ENCODE measurements at regions not wholly inside any gene's neighbourhood (a gene's known extent, or its start where the extent isn't known, plus 50 kb on each side); places are given as distances from the start of the nearest gene placed in this dataset.

DNA sequence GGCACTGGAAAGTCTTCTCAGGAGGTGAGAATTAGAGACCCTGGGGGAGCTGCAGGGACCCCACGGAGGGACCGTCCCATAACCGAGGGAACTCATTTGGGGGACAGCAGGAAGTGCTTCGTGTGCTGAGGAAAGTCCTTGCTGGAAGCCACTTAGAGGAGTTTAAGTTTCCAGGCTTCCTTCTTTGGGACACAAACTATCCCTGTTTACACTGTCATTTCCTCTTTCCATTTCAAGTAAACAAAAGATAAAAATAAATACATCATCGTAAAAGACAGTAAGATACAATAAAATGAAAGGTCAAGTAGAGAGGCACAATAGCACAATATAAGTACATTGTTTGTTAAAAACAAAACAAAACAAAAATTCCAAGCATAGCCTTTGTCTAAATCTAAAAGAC is 101.2 kb downstream of the TTLL2 start:
- DNase-seq (no peak), ATAC-seq (no peak)
- Histone ChIP-seq H3K27ac (no peak overlapping the region), H3K27me3 (no peaks in the 10 kb centered on the region), H3K4me3 (no peak overlapping the region), H3K36me3 (no peaks in the 10 kb centered on the region), H3K9me3 (no peaks in the 10 kb centered on the region), H3K4me1 (no peaks in the 10 kb centered on the region)
- TF ChIP-seq, protein P1, sequence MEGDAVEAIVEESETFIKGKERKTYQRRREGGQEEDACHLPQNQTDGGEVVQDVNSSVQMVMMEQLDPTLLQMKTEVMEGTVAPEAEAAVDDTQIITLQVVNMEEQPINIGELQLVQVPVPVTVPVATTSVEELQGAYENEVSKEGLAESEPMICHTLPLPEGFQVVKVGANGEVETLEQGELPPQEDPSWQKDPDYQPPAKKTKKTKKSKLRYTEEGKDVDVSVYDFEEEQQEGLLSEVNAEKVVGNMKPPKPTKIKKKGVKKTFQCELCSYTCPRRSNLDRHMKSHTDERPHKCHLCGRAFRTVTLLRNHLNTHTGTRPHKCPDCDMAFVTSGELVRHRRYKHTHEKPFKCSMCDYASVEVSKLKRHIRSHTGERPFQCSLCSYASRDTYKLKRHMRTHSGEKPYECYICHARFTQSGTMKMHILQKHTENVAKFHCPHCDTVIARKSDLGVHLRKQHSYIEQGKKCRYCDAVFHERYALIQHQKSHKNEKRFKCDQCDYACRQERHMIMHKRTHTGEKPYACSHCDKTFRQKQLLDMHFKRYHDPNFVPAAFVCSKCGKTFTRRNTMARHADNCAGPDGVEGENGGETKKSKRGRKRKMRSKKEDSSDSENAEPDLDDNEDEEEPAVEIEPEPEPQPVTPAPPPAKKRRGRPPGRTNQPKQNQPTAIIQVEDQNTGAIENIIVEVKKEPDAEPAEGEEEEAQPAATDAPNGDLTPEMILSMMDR (IDR thresholded peaks at IDR 0.05), result no peak
- intact Hi-C loops (cut with DNase I), result no loop called here

DNA sequence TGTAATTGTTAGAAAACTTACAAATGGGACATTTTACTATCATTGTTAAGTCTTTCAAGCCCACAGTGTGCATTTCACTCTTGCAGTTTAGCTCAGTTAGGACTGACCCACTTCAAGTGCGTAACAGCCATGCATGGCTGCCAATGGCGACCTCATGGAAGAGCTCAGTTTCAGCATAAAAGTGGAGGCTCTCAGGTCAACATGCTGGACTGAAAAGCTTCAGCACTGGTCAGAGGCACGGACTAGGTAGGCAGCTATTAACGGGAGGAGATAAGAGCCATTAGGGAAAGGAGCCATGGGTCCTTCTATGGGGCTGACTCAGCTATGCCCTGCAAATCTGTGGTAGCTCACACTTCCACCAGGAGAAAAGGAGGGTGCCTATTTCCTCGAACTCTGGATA is 101.8 kb downstream of the TTLL2 start:
- H3K27me3 ChIP-seq, result no peaks in the 10 kb centered on the region
- no peak overlapping the region for H3K4me3 ChIP-seq
- H3K36me3 ChIP-seq, result no peaks in the 10 kb centered on the region
- DNase-seq (no peak), ATAC-seq (no peak)
- H3K9me3 ChIP-seq, result no peaks in the 10 kb centered on the region
- no peak overlapping the region for H3K27ac ChIP-seq
- TF ChIP-seq, protein P1 (IDR thresholded peaks at IDR 0.05), result no peak
- intact Hi-C loops (cut with DNase I), result no loop called here
- no peaks in the 10 kb centered on the region for H3K4me1 ChIP-seq

DNA sequence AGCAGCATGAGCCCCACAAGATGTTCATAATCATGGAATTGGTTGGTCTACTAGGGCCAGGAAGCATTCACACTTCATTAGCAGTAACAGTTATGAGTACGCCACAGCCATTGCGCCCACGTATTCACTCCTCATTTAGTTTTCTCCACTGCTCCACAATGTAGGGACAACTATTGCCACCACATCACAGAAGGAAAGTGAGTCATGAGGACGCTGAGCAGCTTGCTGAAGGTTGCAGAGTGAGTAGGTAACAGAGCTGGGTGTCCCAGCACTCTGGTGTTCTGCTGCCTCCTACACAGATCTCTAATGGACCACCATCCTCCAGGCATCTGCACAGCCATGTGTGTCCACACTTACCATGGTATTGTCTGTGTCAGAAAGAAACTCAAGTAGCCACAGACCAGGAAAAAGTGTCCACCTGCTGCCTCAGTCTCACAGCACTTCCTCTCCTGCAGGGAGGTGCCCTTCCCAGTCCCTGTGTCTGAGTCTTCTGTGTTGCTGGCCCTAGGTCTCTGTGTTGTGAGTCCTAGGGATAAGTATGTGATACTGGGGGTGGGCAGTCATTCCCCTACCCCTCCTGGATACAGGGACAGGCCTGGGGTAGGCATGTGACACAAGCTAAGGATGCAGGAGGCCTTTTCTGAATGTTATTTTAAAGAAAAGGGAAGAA is 103.9 kb downstream of the TTLL2 start:
- DNase-seq (no peak), ATAC-seq (no peak)
- TF ChIP-seq, protein P1 (IDR thresholded peaks at IDR 0.05), result no peak
- no peaks in the 10 kb centered on the region for H3K9me3 ChIP-seq
- no peaks in the 10 kb centered on the region for H3K27me3 ChIP-seq
- H3K36me3 ChIP-seq, result no peaks in the 10 kb centered on the region
- no peaks in the 10 kb centered on the region for H3K4me1 ChIP-seq
- no peak overlapping the region for H3K27ac ChIP-seq
- intact Hi-C loops (cut with DNase I), result no loop called here
- H3K4me3 ChIP-seq, result no peak overlapping the region

DNA sequence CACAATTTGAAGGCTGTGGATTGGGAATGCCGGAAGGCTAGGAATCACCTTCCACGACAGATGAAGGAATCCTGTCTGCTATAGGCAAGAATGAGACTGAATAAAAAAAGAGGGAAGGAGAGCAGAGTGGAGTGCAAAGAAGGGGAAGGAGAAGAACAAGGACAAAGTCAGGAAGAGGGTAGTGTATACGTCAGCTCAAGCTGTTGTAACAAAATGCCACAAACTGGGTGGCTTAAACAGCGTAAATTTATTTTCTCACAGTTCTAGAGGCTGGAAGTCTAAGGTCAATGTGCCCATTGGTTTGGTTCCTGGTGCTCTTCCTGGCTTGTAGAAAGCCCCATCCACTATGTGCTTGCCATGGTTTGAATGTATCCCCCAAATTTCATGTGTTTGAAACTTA is 104.5 kb downstream of the TTLL2 start:
- TF ChIP-seq, protein P1 (IDR thresholded peaks at IDR 0.05), result no peak
- no peak for DNase-seq
- Histone ChIP-seq H3K4me1 (no peaks in the 10 kb centered on the region), H3K27ac (no peak overlapping the region), H3K9me3 (no peaks in the 10 kb centered on the region), H3K27me3 (no peaks in the 10 kb centered on the region), H3K36me3 (no peaks in the 10 kb centered on the region), H3K4me3 (no peak overlapping the region)
- ATAC-seq, result no peak
- intact Hi-C loops (cut with DNase I), result no loop called here

DNA sequence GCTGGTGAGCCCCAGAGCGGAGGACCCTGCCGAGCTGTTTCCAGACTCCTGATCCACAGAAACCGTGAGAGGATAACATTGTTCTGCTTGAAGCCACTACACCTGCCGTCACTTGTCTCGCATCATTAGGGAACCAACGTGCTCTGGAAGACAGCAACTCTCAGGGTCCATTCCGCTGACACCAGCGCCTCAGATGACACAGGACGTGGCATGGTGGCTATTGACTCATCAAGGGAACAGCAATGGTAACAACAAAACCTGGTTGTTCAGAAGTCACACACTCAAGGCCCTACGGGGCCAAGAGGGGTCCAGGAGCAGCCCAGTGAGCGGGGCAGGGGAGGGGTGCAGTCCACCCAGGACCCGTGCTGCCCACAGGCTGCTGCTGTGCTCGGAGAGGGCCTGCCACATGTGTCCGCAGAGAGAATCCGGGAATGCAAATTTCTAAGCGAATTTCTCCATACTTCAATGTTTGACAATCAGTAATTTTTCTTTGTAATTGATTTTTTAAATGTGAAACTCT is 110.4 kb downstream of the TTLL2 start:
- DNase-seq, result no peak
- Histone ChIP-seq H3K27ac (no peak overlapping the region), H3K9me3 (no peaks in the 10 kb centered on the region), H3K4me3 (no peak overlapping the region), H3K27me3 (no peaks in the 10 kb centered on the region), H3K36me3 (no peaks in the 10 kb centered on the region), H3K4me1 (no peaks in the 10 kb centered on the region)
- intact Hi-C loops (cut with DNase I), result no loop called here
- TF ChIP-seq, protein P1 (IDR thresholded peaks at IDR 0.05), result no peak
- ATAC-seq, result peak; percentile 20

All from upper lobe of right lung (tissue), 1 donor.